ENCODE measurements at regions not wholly inside any gene's neighbourhood (a gene's known extent, or its start where the extent isn't known, plus 50 kb on each side); places are given as distances from the start of the nearest gene placed in this dataset.

- DNase-seq, result no peak
- no TSS peak for BruUV-seq (replicated peaks)
- H3K4ac ChIP-seq (ENCODE audit: low read depth, low read length), result no peak overlapping the region
- no peaks in the 10 kb centered on the region for H3K36me3 ChIP-seq (ENCODE audit: control insufficient read depth, insufficient read depth, low read length)
- no peak overlapping the region for H4K5ac ChIP-seq (ENCODE audit: low read depth, low read length)
- no peak overlapping the region for H2AK9ac ChIP-seq (replicated peaks; ENCODE audit: low read depth, low read length, poor library complexity)
- POLR2A ChIA-PET (ENCODE audit: unreplicated experiment), result no interaction called here
- intact Hi-C loops (cut with micrococcal nuclease), result no loop called here
- no peak overlapping the region for H4K8ac ChIP-seq (ENCODE audit: low read depth in 2 of 2, low read length in 2 of 2)
- H3K79me1 ChIP-seq (ENCODE audit: low read depth in 1 of 2, low read length in 2 of 2), result no peaks in the 10 kb centered on the region
- in situ Hi-C loops (cut with MboI; ENCODE audit: low sequenced_read_pairs), result no loop called here
- TF ChIP-seq MAFK (IDR thresholded peaks at IDR 0.05; ENCODE audit: low read depth, low read length) (no peak), SMC3 (IDR thresholded peaks at IDR 0.05; ENCODE audit: low read depth, low read length) (no peak), NFE2L2 (IDR thresholded peaks at IDR 0.05; ENCODE audit: low read depth, low read length) (no peak), RCOR1 (IDR thresholded peaks at IDR 0.05; ENCODE audit: insufficient replicate concordance, low read length) (no peak), CEBPB (IDR thresholded peaks at IDR 0.05; ENCODE audit: low read depth, low read length) (no peak), FOS (IDR thresholded peaks at IDR 0.05; ENCODE audit: low read depth, low read length) (no peak), RAD21 (IDR thresholded peaks at IDR 0.05; ENCODE audit: low read length) (no peak), MXI1 (IDR thresholded peaks at IDR 0.05; ENCODE audit: borderline replicate concordance, low read depth, low read length) (no peak), CHD1 (IDR thresholded peaks at IDR 0.05; ENCODE audit: low read depth, low read length) (no peak), POLR2A (IDR thresholded peaks at IDR 0.05; ENCODE audit: low read depth, low read length) (no peak), MAZ (IDR thresholded peaks at IDR 0.05; ENCODE audit: borderline replicate concordance, low read depth, low read length) (no peak), CTCF (conservative IDR thresholded peaks at IDR 0.05; ENCODE audit: low read depth, low read length) (no peak)
- TF ChIP-seq, protein P1, sequence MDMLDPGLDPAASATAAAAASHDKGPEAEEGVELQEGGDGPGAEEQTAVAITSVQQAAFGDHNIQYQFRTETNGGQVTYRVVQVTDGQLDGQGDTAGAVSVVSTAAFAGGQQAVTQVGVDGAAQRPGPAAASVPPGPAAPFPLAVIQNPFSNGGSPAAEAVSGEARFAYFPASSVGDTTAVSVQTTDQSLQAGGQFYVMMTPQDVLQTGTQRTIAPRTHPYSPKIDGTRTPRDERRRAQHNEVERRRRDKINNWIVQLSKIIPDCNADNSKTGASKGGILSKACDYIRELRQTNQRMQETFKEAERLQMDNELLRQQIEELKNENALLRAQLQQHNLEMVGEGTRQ (IDR thresholded peaks at IDR 0.05; ENCODE audit: low read depth, low read length), result no peak
- no peaks in the 10 kb centered on the region for H3K9me3 ChIP-seq (ENCODE audit: control insufficient read depth, insufficient read depth, low read length)
- no peak overlapping the region for H3K9ac ChIP-seq (ENCODE audit: low read depth, low read length)
- no peaks in the 10 kb centered on the region for H3K4me1 ChIP-seq (ENCODE audit: control insufficient read depth, insufficient read depth, low read length)
- H3K27me3 ChIP-seq (ENCODE audit: control insufficient read depth, insufficient read depth, low read length), result no peaks in the 10 kb centered on the region
- H3K9me1 ChIP-seq (ENCODE audit: insufficient read depth, low read length), result no peaks in the 10 kb centered on the region
- no peak overlapping the region for H3K56ac ChIP-seq (ENCODE audit: extremely low read depth, insufficient read depth, low read length)
- H2AFZ ChIP-seq (replicated peaks; ENCODE audit: low read length, poor library complexity), result no peak overlapping the region
- no peak overlapping the region for H3K23ac ChIP-seq (ENCODE audit: low read depth, low read length)
- H2BK5ac ChIP-seq (ENCODE audit: low read depth, low read length, poor library complexity, severe bottlenecking), result no peak overlapping the region
- H3K18ac ChIP-seq (ENCODE audit: low read depth, low read length), result no peak overlapping the region
- no peaks in the 10 kb centered on the region for H4K20me1 ChIP-seq (ENCODE audit: insufficient read depth, low read length)
- no peak overlapping the region for H2BK20ac ChIP-seq (ENCODE audit: low read depth, low read length)
- CTCF ChIA-PET, result interaction anchor here (0.5 to 1.7 kb wide), 3 partner anchors 10 to 775 kb away, joined by 3 to 5 read pairs (median 4); no protein-coding TSS in a partner anchor
- no peak overlapping the region for H2BK120ac ChIP-seq (ENCODE audit: low read depth, low read length)
- no peak overlapping the region for H3K4me2 ChIP-seq (ENCODE audit: low read depth, low read length)
- no peak for ATAC-seq (ENCODE audit: low read depth)
- H3K14ac ChIP-seq (replicated peaks; ENCODE audit: low read depth, low read length), result no peak overlapping the region
- H3K4me3 ChIP-seq (ENCODE audit: insufficient read depth, low read depth, low read length), result no peak overlapping the region
- H2AK5ac ChIP-seq (ENCODE audit: low read depth, low read length), result no peak overlapping the region
- dilution Hi-C loops (cut with HindIII; ENCODE audit: low sequenced_read_pairs, unreplicated experiment), result no loop called here
- H3K27ac ChIP-seq (ENCODE audit: insufficient read depth, low read length), result no peak overlapping the region
- no peak overlapping the region for H2BK15ac ChIP-seq (ENCODE audit: low read depth, low read length)
- no peak overlapping the region for H4K91ac ChIP-seq (ENCODE audit: insufficient read depth, low read depth, low read length)
Measured at GRCh38 chr2:187877391-187877790, 323.2 kb upstream of the TFPI start.
